ENCODE measurements at regions not wholly inside any gene's neighbourhood (a gene's known extent, or its start where the extent isn't known, plus 50 kb on each side); places are given as distances from the start of the nearest gene placed in this dataset.
A peak's percentile ranks its signal among the peaks of the same experiment; 100 is the strongest.

GRCh38 chr3:107112356-107112755 lies 264.9 kb upstream of the CCDC54 start:
- WGBS, 3 donors, result 89 to 95% (median 92%) methylated on average over 1 of the region's 1 CpG
- no peak overlapping the region for H3K27ac ChIP-seq
- no peaks in the 10 kb centered on the region for H3K9me3 ChIP-seq
- DNase-seq, result no peak
- H3K4me3 ChIP-seq, result no peak overlapping the region
- no peaks in the 10 kb centered on the region for H3K36me3 ChIP-seq (ENCODE audit: insufficient read depth in 1 of 2, low read depth in 1 of 2)
- intact Hi-C loops (cut with DNase I), result no loop called here
- no peak for ATAC-seq
- no peaks in the 10 kb centered on the region for H3K27me3 ChIP-seq (ENCODE audit: insufficient read depth in 3 of 3, low read length in 2 of 3)
- no peaks in the 10 kb centered on the region for H3K4me1 ChIP-seq
- TF ChIP-seq CTCF (IDR thresholded peaks at IDR 0.05), result no peak

- Histone ChIP-seq H3K27me3 (ENCODE audit: insufficient read depth in 3 of 3, low read length in 2 of 3) (no peaks in the 10 kb centered on the region), H3K27ac (no peak overlapping the region), H3K4me1 (no peaks in the 10 kb centered on the region), H3K36me3 (ENCODE audit: insufficient read depth in 1 of 2, low read depth in 1 of 2) (no peaks in the 10 kb centered on the region), H3K4me3 (no peak overlapping the region), H3K9me3 (no peaks in the 10 kb centered on the region)
- no peak for TF ChIP-seq CTCF (IDR thresholded peaks at IDR 0.05)
- intact Hi-C loops (cut with DNase I), result no loop called here
- no peak for ATAC-seq
- no peak for DNase-seq
- 92 to 97% (median 93%) methylated on average over 15 to 17 of the region's 17 CpGs for WGBS, 3 donors
These were observed 261.0 kb upstream of the CCDC54 start for GRCh38 chr3:107116251-107116650.

GRCh38 chr3:107117156-107117555 lies 260.1 kb upstream of the CCDC54 start:
- ATAC-seq, result no peak
- H3K27ac ChIP-seq, result no peak overlapping the region
- no peaks in the 10 kb centered on the region for H3K27me3 ChIP-seq (ENCODE audit: insufficient read depth in 3 of 3, low read length in 2 of 3)
- no peaks in the 10 kb centered on the region for H3K9me3 ChIP-seq
- intact Hi-C loops (cut with DNase I), result no loop called here
- H3K4me3 ChIP-seq, result no peak overlapping the region
- no peaks in the 10 kb centered on the region for H3K4me1 ChIP-seq
- no peak for DNase-seq
- H3K36me3 ChIP-seq (ENCODE audit: insufficient read depth in 1 of 2, low read depth in 1 of 2), result no peaks in the 10 kb centered on the region
- no peak for TF ChIP-seq CTCF (IDR thresholded peaks at IDR 0.05)
- 95 to 97% (median 97%) methylated on average over 4 of the region's 4 CpGs for WGBS, 3 donors

GRCh38 chr3:107117922-107118536 lies 259.2 kb upstream of the CCDC54 start:
- no peaks in the 10 kb centered on the region for H3K27me3 ChIP-seq (ENCODE audit: insufficient read depth in 3 of 3, low read length in 2 of 3)
- H3K27ac ChIP-seq, result no peak overlapping the region
- H3K36me3 ChIP-seq (ENCODE audit: insufficient read depth in 1 of 2, low read depth in 1 of 2), result no peaks in the 10 kb centered on the region
- H3K4me3 ChIP-seq, result no peak overlapping the region
- H3K9me3 ChIP-seq, result no peaks in the 10 kb centered on the region
- ATAC-seq (no peak), DNase-seq (no peak)
- peak; percentile 32 for TF ChIP-seq CTCF (IDR thresholded peaks at IDR 0.05)
- 24 to 44% (median 30%) methylated on average over 10 of the region's 10 CpGs for WGBS, 3 donors
- intact Hi-C loops (cut with DNase I), result no loop called here
- no peaks in the 10 kb centered on the region for H3K4me1 ChIP-seq

GRCh38 chr3:107124885-107125284 lies 252.4 kb upstream of the CCDC54 start:
- no peak for TF ChIP-seq CTCF (IDR thresholded peaks at IDR 0.05)
- 18 to 34% (median 20%) methylated on average over 1 of the region's 1 CpG for WGBS, 3 donors
- no peaks in the 10 kb centered on the region for H3K9me3 ChIP-seq
- intact Hi-C loops (cut with DNase I), result no loop called here
- no peaks in the 10 kb centered on the region for H3K36me3 ChIP-seq (ENCODE audit: insufficient read depth in 1 of 2, low read depth in 1 of 2)
- ATAC-seq, result peak; percentile 39 to 63 (median 56)
- H3K27ac ChIP-seq, result no peak overlapping the region
- no peaks in the 10 kb centered on the region for H3K27me3 ChIP-seq (ENCODE audit: insufficient read depth in 3 of 3, low read length in 2 of 3)
- no peaks in the 10 kb centered on the region for H3K4me1 ChIP-seq
- no peak for DNase-seq
- H3K4me3 ChIP-seq, result no peak overlapping the region
